Fibroblast of villous mesenchyme (primary cell): ENCODE measurements at regions not wholly inside any gene's neighbourhood (a gene's known extent, or its start where the extent isn't known, plus 50 kb on each side); places are given as distances from the start of the nearest gene placed in this dataset.
A peak's percentile ranks its signal among the peaks of the same experiment; 100 is the strongest.

ENCODE experiments used
- DNase-seq: peaks from one replicate; pipeline ENCODE4 v3.0.0-alpha.2; 2010; ENCODE audit warnings: low read depth
- H3K4me3 ChIP-seq: 2 replicates; pipeline ENCODE4 v1.5.1; 2011; ENCODE audit warnings: low read depth, mild to moderate bottlenecking, low read length
- TF ChIP-seq, protein P1 (sequence below): IDR thresholded peaks from 2 replicates; pipeline ENCODE4 v1.5.1; 2012; ENCODE audit warnings: low read depth, mild to moderate bottlenecking, low read length; ENCODE audit not compliant: insufficient read depth

DNA sequence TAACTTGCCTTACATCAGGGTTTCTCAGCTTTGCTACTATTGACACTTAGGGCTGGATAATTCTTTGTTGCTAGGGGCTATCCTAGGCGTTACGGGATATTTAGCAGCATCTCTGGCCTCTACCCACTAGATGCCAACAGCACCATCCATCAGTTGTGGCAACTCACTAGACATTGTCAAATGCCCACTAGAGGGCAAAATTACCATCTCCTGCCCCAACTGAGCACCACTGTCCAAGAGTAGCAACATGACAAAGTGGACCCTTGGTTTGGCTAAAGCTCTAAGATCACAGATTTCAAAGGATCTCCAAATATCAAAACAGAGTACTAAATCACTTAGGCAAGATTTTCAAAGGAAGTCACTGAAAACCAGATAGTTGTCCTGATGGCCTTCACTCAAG lies 251.7 kb upstream of the TBX3 start:
- TF ChIP-seq, protein P1, sequence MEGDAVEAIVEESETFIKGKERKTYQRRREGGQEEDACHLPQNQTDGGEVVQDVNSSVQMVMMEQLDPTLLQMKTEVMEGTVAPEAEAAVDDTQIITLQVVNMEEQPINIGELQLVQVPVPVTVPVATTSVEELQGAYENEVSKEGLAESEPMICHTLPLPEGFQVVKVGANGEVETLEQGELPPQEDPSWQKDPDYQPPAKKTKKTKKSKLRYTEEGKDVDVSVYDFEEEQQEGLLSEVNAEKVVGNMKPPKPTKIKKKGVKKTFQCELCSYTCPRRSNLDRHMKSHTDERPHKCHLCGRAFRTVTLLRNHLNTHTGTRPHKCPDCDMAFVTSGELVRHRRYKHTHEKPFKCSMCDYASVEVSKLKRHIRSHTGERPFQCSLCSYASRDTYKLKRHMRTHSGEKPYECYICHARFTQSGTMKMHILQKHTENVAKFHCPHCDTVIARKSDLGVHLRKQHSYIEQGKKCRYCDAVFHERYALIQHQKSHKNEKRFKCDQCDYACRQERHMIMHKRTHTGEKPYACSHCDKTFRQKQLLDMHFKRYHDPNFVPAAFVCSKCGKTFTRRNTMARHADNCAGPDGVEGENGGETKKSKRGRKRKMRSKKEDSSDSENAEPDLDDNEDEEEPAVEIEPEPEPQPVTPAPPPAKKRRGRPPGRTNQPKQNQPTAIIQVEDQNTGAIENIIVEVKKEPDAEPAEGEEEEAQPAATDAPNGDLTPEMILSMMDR = peak; percentile 24
- no peak for DNase-seq
- no peak overlapping the region for H3K4me3 ChIP-seq

DNA sequence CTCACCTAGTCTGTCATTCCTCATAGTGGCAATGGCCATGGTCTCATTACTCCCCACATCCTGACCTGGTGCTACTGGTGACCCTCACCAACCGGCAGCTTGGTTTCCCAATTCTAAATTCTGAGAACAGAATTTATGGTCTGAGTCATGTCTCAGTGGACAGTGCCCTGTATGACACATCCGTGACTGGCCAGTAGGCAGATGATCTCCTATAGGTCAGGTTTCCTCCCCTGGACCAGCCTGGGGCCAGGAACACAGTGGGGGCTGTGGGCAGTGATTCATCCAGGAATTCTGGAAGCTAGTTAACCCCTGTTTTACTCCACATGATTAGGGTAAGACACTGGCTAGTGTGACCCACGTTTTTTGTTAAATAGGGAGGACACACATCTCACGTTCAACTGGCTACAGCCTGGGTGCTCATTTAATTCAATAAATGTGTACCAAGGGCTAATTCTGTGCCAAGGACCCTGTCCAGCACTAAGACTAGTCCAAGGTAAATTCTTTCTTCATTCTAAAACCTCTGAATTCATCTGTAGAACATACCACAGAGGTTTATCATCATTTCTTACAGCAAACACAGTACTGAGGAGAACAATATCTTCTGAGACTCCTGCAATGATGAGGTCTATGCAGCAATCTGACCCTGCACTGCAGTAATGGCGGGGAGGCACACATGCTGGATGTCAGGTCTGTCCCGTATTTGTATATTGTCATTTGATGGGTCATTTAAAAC lies 249.6 kb upstream of the TBX3 start:
- no peak overlapping the region for H3K4me3 ChIP-seq
- peak; percentile 93 for DNase-seq
- TF ChIP-seq, protein P1 = no peak

DNA sequence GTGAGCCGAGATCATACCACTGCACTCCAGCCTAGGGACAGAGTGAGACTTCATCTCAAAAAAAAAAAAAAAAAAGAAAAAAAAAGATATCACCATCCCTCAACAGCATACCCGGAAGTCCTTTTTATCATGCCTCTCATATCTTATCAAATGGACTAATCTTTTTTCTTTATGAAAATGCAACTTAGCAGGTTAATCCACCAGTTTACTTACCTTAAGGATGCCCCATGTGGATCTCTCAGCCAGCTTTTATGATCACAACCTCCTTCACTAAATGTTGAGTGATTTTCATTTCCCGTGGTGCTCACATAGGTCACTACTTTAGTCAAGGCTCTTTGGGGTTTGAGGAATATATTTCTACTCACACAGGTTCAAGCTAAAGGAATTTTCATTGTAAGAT lies 248.8 kb upstream of the TBX3 start:
- H3K4me3 ChIP-seq = no peak overlapping the region
- TF ChIP-seq, protein P1 = no peak
- DNase-seq = no peak

DNA sequence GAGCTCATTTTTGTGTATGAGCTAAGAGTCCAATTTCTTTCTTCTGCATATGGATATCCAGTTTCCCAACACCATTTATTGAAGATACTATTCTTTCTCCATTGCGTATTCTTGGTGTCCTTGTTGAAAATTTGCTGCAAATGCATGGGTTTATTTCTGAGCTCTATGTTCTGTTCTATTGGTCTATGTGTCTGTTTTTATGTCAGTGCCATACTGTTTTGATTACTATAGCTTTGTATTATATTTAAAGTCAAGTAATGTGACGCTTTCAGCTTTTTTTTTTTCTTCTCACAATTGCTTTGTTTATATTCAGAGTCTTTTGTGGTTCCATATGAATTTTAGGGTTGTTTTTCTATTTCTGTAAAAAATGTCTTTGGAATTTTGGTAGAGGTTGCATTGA lies 247.1 kb upstream of the TBX3 start:
- TF ChIP-seq, protein P1 = no peak
- no peak for DNase-seq
- H3K4me3 ChIP-seq = no peak overlapping the region

DNA sequence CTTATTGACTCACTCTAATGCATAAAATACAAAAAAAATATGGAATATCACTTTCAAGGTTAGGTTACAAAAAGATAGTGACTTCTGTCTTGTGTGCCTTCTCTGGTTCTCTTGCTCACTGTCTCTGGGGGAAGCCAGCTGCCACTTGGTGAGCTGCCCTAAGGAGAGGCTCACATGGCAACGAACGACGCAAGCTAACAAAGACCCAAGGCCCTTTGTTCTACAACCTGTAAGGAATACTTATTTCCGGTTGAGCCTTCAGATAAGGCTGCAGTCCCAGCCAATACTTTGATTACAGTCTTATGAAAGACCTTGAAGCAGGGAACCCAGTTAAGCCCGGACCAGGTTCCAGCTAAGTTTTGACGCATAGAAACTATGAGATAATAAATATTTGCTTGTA lies 242.4 kb upstream of the TBX3 start:
- DNase-seq = no peak
- H3K4me3 ChIP-seq = no peak overlapping the region
- TF ChIP-seq, protein P1 = no peak

DNA sequence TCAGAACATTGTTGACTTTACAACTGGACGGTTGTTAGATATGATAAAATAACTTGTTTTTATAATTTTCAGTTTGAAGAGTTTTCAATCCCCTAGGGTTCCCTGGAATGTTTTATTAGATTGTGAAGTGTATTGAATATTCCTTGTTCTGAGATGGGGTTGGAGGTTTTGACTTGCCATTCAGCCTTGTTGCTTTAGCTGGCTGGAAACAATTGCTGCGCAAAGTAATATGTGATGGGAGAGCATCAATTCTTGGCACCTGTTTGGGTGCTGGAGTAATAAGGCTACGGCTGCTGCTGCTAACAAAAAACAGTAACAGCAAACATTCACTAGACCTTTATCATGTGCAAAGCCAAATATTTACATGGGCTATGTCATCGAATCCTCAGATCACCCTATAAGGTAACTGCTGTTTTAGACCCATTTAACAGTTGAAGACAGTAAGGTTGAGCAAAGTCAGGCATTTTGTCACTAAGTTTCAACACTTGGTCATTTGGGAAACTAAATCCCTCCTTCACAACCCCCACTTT lies 241.0 kb upstream of the TBX3 start:
- H3K4me3 ChIP-seq = no peak overlapping the region
- TF ChIP-seq, protein P1 = no peak
- DNase-seq = no peak

DNA sequence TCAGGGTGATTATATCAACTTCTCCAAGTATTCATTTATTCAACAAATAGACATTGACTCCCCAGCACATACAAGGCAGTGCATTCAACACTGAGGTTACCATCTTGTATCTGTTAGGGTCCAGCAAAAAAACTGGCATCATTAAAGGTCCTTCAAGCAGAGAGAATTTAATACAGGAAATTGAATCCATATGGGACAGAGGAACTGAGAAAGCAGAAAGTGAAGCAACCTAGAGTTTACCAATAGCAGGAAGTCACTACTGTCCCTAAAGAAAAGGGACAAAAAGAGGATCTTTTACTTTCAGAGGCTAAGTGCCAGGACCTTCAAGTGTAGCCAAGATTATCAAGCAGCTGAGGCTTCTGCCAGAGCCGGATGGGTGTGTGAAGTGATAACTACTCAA lies 237.8 kb upstream of the TBX3 start:
- DNase-seq = no peak
- no peak overlapping the region for H3K4me3 ChIP-seq
- TF ChIP-seq, protein P1 = no peak
